Mucosa of stomach (tissue), 1 donor: ENCODE measurements at regions not wholly inside any gene's neighbourhood (a gene's known extent, or its start where the extent isn't known, plus 50 kb on each side); places are given as distances from the start of the nearest gene placed in this dataset.
"Not testable (repeated sequence)": the region's sequence is repeated elsewhere in the genome, so short reads cannot be mapped to it uniquely, and the experiment has no call there.

Experiments
- H3K27me3 ChIP-seq: one replicate; pipeline ENCODE4 v1.7.0; 2013; ENCODE audit warnings: mild to moderate bottlenecking, low read length; ENCODE audit not compliant: control insufficient read depth, insufficient read depth
- H3K36me3 ChIP-seq: one replicate; pipeline ENCODE4 v1.7.0; 2013; ENCODE audit warnings: low read length; ENCODE audit not compliant: control insufficient read depth, insufficient read depth
- H3K4me1 ChIP-seq: one replicate; pipeline ENCODE4 v1.7.0; 2013; ENCODE audit warnings: mild to moderate bottlenecking, low read length; ENCODE audit not compliant: control insufficient read depth, insufficient read depth
- H3K4me3 ChIP-seq: one replicate; pipeline ENCODE4 v1.7.0; 2013; ENCODE audit warnings: low read length
- H3K9ac ChIP-seq: one replicate; pipeline ENCODE4 v1.7.0; 2013; ENCODE audit warnings: mild to moderate bottlenecking, low read length, moderate library complexity
- H3K9me3 ChIP-seq: one replicate; pipeline ENCODE4 v1.7.0; 2013; ENCODE audit warnings: mild to moderate bottlenecking, low read length, moderate library complexity; ENCODE audit not compliant: control insufficient read depth
- donor health status: Pancreatic carcinoma.

DNA sequence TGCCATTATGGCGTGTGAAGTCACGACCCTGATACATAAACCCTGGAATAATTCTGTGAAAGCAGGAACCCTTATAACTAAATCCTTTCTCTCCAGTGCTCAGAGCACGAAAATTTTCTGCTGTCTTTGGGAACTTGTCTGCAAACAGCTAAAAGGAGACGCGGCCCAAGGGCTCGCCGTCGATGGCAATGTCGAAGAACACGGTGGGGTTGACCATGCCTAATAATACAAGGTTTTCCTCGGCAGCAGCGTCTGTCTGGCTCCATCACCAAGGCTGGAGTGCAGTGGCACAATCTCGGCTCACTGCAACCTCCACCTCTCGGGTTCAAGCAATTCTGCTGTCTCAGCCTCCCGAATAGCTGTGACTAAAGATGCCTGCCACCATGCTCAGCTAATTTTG lies 132.4 kb upstream of the KIF5B start:
- H3K36me3 ChIP-seq, H3K27me3 ChIP-seq, H3K9ac ChIP-seq, H3K4me3 ChIP-seq, H3K9me3 ChIP-seq: not testable (repeated sequence)
- peaks cover 13% of the 10 kb centered on the region for H3K4me1 ChIP-seq

- H3K9ac ChIP-seq, result no peak overlapping the region
- no peak overlapping the region for H3K4me3 ChIP-seq
- no peaks in the 10 kb centered on the region for H3K9me3 ChIP-seq
- no peaks in the 10 kb centered on the region for H3K27me3 ChIP-seq
- peaks cover 13% of the 10 kb centered on the region for H3K4me1 ChIP-seq
- H3K36me3 ChIP-seq, result no peaks in the 10 kb centered on the region
Observed at GRCh38 chr10:32187686-32188085, 131.5 kb upstream of the KIF5B start.

GRCh38 chr10:32183652-32184051 lies 127.4 kb upstream of the KIF5B start:
- not testable (repeated sequence) for H3K27me3 ChIP-seq, H3K4me1 ChIP-seq

DNA sequence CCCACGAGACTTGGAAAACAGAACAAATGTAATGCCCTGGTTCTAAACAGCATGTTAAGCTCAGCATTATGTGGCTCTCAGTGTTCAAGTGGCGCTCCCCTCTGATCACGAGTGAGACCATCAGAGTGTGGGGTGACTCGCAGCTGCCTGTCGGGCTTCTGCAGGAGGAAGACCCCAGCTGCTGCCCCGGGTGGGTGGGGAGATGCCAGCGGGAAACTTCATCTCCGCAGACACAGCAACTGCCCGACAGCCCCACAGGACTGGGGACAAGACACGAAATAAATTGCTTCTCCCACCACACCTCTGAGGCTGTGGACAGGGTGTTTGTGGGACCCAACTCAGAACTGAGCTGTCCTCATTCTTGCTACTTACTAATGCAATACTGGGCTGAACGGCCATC lies 126.3 kb upstream of the KIF5B start:
- Histone ChIP-seq H3K9me3 (no peaks in the 10 kb centered on the region), H3K36me3 (no peaks in the 10 kb centered on the region), H3K4me3 (no peak overlapping the region), H3K27me3 (no peaks in the 10 kb centered on the region), H3K9ac (no peak overlapping the region), H3K4me1 (peaks cover 5% of the 10 kb centered on the region)

More at GRCh38 chr10:32183652-32184051, 127.4 kb upstream of the KIF5B start:
- H3K4me3 ChIP-seq, H3K9ac ChIP-seq, H3K9me3 ChIP-seq, H3K36me3 ChIP-seq: not testable (repeated sequence)

DNA sequence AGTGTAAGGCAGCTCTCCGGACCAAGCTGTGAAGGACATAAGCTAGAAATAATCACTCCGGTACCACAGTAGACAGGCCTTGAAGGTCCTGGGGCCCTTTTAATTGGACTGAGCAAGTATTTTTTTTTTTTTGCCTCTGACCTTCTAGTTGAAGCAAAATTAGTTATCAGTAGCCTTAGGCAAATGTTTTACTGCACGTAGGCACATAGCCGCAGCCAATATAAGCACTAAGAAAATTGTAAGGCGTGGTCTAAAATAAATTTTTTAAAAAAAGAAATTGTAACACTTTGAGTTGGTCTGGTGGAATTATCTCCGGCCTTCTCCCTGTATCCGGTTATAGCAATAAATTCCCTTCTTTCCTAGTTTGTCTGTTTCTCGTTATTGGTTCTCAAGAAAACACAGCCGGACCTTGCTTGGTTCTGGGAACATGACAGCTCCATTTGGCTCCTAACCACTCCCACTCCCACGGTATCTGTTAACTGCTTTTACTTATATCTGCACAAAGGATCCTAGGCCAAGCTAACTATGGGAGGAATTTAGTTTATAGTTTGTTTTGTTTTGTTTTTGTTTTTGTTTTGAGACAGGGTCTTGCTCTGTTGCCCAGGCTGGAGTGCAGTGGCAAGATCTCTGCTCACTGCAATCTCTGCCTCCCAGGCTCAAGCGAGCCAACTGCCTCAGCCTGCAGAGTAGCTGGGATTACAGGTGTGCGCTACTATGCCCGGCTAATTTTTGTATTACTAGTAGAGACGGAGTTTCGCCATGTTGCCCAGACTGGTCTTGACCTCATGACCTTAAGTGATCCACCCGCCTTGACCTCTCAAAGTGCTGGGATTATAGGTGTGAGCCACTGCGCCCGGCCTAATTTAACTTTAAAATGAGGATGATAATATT lies 124.4 kb upstream of the KIF5B start:
- Histone ChIP-seq H3K27me3 (no peaks in the 10 kb centered on the region), H3K9me3 (no peaks in the 10 kb centered on the region), H3K4me3 (no peak overlapping the region), H3K4me1 (peaks cover 5% of the 10 kb centered on the region), H3K9ac (no peak overlapping the region), H3K36me3 (no peaks in the 10 kb centered on the region)

DNA sequence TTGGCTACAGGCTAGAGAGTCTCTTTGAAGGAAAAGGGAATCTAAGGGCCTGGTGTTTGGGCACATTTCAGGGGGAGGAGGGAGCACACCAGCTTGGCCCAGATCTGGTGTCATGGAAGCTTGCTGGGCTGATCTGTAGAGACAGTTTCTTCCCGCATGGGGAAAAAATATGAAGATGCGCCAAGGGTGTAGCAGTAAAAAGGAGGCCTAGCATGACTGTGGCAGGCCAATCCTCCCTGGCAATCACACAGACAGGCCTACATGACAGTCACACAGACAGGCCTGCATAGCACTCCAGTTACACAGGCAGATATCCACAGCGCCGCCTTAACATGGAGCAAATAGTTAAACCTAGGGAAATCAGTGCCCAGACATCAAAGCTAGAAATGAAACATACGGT lies 123.6 kb upstream of the KIF5B start:
- H3K9me3 ChIP-seq, result no peaks in the 10 kb centered on the region
- no peaks in the 10 kb centered on the region for H3K27me3 ChIP-seq
- H3K9ac ChIP-seq, result no peak overlapping the region
- no peaks in the 10 kb centered on the region for H3K36me3 ChIP-seq
- peaks cover 5% of the 10 kb centered on the region for H3K4me1 ChIP-seq
- H3K4me3 ChIP-seq, result no peak overlapping the region

DNA sequence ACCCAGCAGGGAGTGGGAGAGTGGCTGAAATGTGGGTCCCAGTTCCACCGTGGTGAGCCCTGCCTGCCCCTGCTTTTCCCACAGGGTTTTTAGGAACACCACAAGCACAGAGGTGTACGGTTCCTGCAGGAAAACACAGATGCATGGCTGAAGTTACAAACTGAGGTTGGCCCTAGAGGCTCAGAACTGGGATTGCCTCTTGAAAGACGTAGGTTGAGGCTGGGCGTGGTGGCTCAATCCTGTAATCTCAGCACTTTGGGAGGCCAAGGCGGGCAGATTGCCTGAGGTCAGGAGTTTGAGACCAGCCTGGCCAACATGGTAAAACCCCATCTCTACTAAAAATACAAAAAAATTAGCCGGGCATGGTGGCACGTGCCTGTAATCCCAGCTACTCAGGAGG lies 121.4 kb upstream of the KIF5B start:
- H3K36me3 ChIP-seq, H3K4me1 ChIP-seq, H3K9me3 ChIP-seq, H3K4me3 ChIP-seq, H3K9ac ChIP-seq, H3K27me3 ChIP-seq: not testable (repeated sequence)

DNA sequence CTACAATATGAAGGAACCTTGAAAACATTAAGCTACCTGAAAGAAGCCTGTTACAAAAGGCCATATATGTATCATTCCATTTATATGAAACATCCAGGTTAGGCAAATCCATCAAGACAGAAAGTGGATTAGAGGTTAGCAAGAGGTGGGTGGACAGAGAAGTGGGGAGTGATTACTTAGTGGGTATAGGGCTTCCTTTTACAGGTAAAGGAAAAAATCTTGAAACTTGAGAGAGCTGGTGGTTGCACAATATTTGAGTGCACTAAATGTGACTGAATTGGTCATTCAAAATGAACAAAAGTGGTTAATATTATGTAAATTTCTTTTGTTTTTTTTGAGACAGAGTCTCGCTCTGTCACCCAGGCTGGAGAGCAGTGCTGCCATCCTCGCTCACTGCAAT lies 119.4 kb upstream of the KIF5B start:
- H3K36me3 ChIP-seq, result no peaks in the 10 kb centered on the region
- no peaks in the 10 kb centered on the region for H3K27me3 ChIP-seq
- no peak overlapping the region for H3K9ac ChIP-seq
- H3K9me3 ChIP-seq, result no peaks in the 10 kb centered on the region
- H3K4me1 ChIP-seq, result peaks cover 11% of the 10 kb centered on the region
- H3K4me3 ChIP-seq, result no peak overlapping the region

GRCh38 chr10:32174349-32174893 lies 118.2 kb upstream of the KIF5B start:
- Histone ChIP-seq H3K9ac (no peak overlapping the region), H3K36me3 (no peaks in the 10 kb centered on the region), H3K9me3 (no peaks in the 10 kb centered on the region), H3K4me3 (no peak overlapping the region), H3K27me3 (no peaks in the 10 kb centered on the region), H3K4me1 (peaks cover 18% of the 10 kb centered on the region)

DNA sequence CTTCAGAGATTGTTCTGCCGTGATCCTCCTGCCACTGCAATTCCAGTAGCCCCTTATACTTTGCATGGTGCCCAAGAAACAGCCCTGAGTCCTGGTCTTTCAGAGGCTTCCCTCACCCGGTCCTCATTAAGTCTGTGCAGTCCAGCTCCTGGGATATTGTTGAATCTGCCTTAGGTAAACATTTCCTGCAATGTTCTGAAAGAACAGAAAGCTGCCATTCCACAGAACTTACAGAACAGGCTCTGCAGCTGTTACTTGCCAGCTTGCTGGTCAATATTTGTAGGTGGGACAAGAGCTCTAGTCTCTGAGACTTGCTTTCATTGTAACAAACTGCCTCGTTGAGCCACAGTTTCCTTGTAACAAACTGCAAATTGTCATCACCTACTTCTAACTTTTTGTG lies 115.0 kb upstream of the KIF5B start:
- H3K9me3 ChIP-seq, result no peaks in the 10 kb centered on the region
- H3K27me3 ChIP-seq, result no peaks in the 10 kb centered on the region
- H3K36me3 ChIP-seq, result no peaks in the 10 kb centered on the region
- H3K4me3 ChIP-seq, result no peak overlapping the region
- H3K4me1 ChIP-seq, result peaks cover 22% of the 10 kb centered on the region
- peak overlapping the region; percentile 48 for H3K9ac ChIP-seq

GRCh38 chr10:32169556-32169955 lies 113.3 kb upstream of the KIF5B start:
- Histone ChIP-seq H3K9me3 (no peaks in the 10 kb centered on the region), H3K27me3 (no peaks in the 10 kb centered on the region), H3K4me3 (no peak overlapping the region), H3K4me1 (peaks cover 22% of the 10 kb centered on the region), H3K36me3 (no peaks in the 10 kb centered on the region), H3K9ac (no peak overlapping the region)

DNA sequence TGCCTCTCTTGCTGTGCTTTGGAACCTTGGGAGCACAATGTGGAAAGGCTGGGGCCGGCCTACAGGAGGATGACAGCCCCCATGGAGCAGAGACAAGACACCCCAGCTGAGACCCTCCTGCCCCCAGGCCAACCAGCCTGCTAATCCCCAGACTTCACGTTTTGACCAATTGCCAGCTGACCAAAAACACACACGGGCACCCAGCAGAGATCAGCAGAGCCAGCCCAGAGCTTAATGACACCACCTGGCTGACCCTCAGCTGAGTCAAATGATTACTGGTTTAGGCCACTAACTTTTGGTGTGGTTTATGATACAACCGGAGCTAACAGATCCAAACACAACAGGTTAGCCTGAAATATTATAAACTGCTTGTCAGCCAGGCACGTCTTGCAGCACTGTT lies 111.2 kb upstream of the KIF5B start:
- H3K36me3 ChIP-seq, result no peaks in the 10 kb centered on the region

More for the DNA sequence above, 111.2 kb upstream of the KIF5B start:
- H3K9me3 ChIP-seq, result no peaks in the 10 kb centered on the region
- no peak overlapping the region for H3K4me3 ChIP-seq
- no peaks in the 10 kb centered on the region for H3K27me3 ChIP-seq
- H3K9ac ChIP-seq, result no peak overlapping the region
- H3K4me1 ChIP-seq, result peaks cover 38% of the 10 kb centered on the region
